ENCODE measurements at regions not wholly inside any gene's neighbourhood (a gene's known extent, or its start where the extent isn't known, plus 50 kb on each side); places are given as distances from the start of the nearest gene placed in this dataset.

- DNase-seq, result no peak
- Mint-ChIP-seq H3K4me3 (no peak overlapping the region), H3K9me3 (peaks cover 8% of the 10 kb centered on the region), H3K4me1 (ENCODE audit: low read depth) (no peaks in the 10 kb centered on the region), H3K27ac (no peak overlapping the region), H3K36me3 (ENCODE audit: low read depth) (no peaks in the 10 kb centered on the region), H3K27me3 (no peaks in the 10 kb centered on the region)
Observed at GRCh38 chr9:28616310-28616709, 1043.0 kb upstream of the C9orf72 start.

- peaks cover 6% of the 10 kb centered on the region for H3K9me3 Mint-ChIP-seq
- no peak for DNase-seq
- no peaks in the 10 kb centered on the region for H3K27me3 Mint-ChIP-seq
- no peak overlapping the region for H3K27ac Mint-ChIP-seq
- H3K36me3 Mint-ChIP-seq (ENCODE audit: low read depth), result no peaks in the 10 kb centered on the region
- H3K4me3 Mint-ChIP-seq, result no peak overlapping the region
- no peaks in the 10 kb centered on the region for H3K4me1 Mint-ChIP-seq (ENCODE audit: low read depth)
Observed at GRCh38 chr9:28620011-28620410, 1046.7 kb upstream of the C9orf72 start.

- Mint-ChIP-seq H3K27ac (no peak overlapping the region), H3K4me3 (no peak overlapping the region), H3K9me3 (peaks cover 9% of the 10 kb centered on the region), H3K36me3 (ENCODE audit: low read depth) (no peaks in the 10 kb centered on the region), H3K4me1 (ENCODE audit: low read depth) (no peaks in the 10 kb centered on the region), H3K27me3 (no peaks in the 10 kb centered on the region)
- no peak for DNase-seq
Observed at GRCh38 chr9:28620661-28621060, 1047.4 kb upstream of the C9orf72 start.

- Mint-ChIP-seq H3K4me3 (no peak overlapping the region), H3K4me1 (ENCODE audit: low read depth) (no peaks in the 10 kb centered on the region), H3K9me3 (peaks cover 4% of the 10 kb centered on the region), H3K27ac (no peak overlapping the region), H3K36me3 (ENCODE audit: low read depth) (no peaks in the 10 kb centered on the region), H3K27me3 (no peaks in the 10 kb centered on the region)
- DNase-seq, result no peak
Observed at GRCh38 chr9:28624771-28625170, 1051.5 kb upstream of the C9orf72 start.

- peaks cover 6% of the 10 kb centered on the region for H3K9me3 Mint-ChIP-seq
- H3K36me3 Mint-ChIP-seq (ENCODE audit: low read depth), result no peaks in the 10 kb centered on the region
- no peak for DNase-seq
Observed at GRCh38 chr9:28628031-28628430, 1054.8 kb upstream of the C9orf72 start.

GRCh38 chr9:28648723-28649122 is 1075.4 kb upstream of the C9orf72 start:
- no peak overlapping the region for H3K4me3 Mint-ChIP-seq
- no peak overlapping the region for H3K27ac Mint-ChIP-seq
- no peaks in the 10 kb centered on the region for H3K27me3 Mint-ChIP-seq
- no peak for DNase-seq
- H3K36me3 Mint-ChIP-seq (ENCODE audit: low read depth), result no peaks in the 10 kb centered on the region
- H3K9me3 Mint-ChIP-seq, result peaks cover 5% of the 10 kb centered on the region
- H3K4me1 Mint-ChIP-seq (ENCODE audit: low read depth), result no peaks in the 10 kb centered on the region

More at GRCh38 chr9:28628031-28628430, 1054.8 kb upstream of the C9orf72 start:
- H3K27me3 Mint-ChIP-seq, result no peaks in the 10 kb centered on the region
- no peak overlapping the region for H3K27ac Mint-ChIP-seq
- H3K4me1 Mint-ChIP-seq (ENCODE audit: low read depth), result no peaks in the 10 kb centered on the region
- H3K4me3 Mint-ChIP-seq, result no peak overlapping the region

- no peak for DNase-seq
- Mint-ChIP-seq H3K9me3 (no peaks in the 10 kb centered on the region), H3K4me3 (no peak overlapping the region), H3K36me3 (ENCODE audit: low read depth) (no peaks in the 10 kb centered on the region), H3K27me3 (no peaks in the 10 kb centered on the region), H3K4me1 (ENCODE audit: low read depth) (no peaks in the 10 kb centered on the region), H3K27ac (no peak overlapping the region)
Observed at GRCh38 chr9:28650327-28650726, 1077.0 kb upstream of the C9orf72 start.

GRCh38 chr9:28651050-28651722 is 1077.9 kb upstream of the C9orf72 start:
- Mint-ChIP-seq H3K9me3 (peaks cover 3% of the 10 kb centered on the region), H3K4me3 (no peak overlapping the region), H3K27me3 (no peaks in the 10 kb centered on the region), H3K4me1 (ENCODE audit: low read depth) (no peaks in the 10 kb centered on the region), H3K36me3 (ENCODE audit: low read depth) (no peaks in the 10 kb centered on the region), H3K27ac (no peak overlapping the region)
- no peak for DNase-seq

- DNase-seq, result no peak
- no peaks in the 10 kb centered on the region for H3K36me3 Mint-ChIP-seq (ENCODE audit: low read depth)
- H3K9me3 Mint-ChIP-seq, result peaks cover 3% of the 10 kb centered on the region
- no peaks in the 10 kb centered on the region for H3K27me3 Mint-ChIP-seq
- no peak overlapping the region for H3K27ac Mint-ChIP-seq
- no peaks in the 10 kb centered on the region for H3K4me1 Mint-ChIP-seq (ENCODE audit: low read depth)
- no peak overlapping the region for H3K4me3 Mint-ChIP-seq
Observed at GRCh38 chr9:28653216-28653615, 1079.9 kb upstream of the C9orf72 start.

GRCh38 chr9:28656727-28657126 is 1083.4 kb upstream of the C9orf72 start:
- no peak overlapping the region for H3K27ac Mint-ChIP-seq
- peaks cover 3% of the 10 kb centered on the region for H3K9me3 Mint-ChIP-seq
- H3K4me3 Mint-ChIP-seq, result no peak overlapping the region
- no peaks in the 10 kb centered on the region for H3K36me3 Mint-ChIP-seq (ENCODE audit: low read depth)
- no peaks in the 10 kb centered on the region for H3K27me3 Mint-ChIP-seq
- DNase-seq, result no peak
- H3K4me1 Mint-ChIP-seq (ENCODE audit: low read depth), result no peaks in the 10 kb centered on the region

GRCh38 chr9:28661853-28662252 is 1088.6 kb upstream of the C9orf72 start:
- H3K27me3 Mint-ChIP-seq, result no peaks in the 10 kb centered on the region
- H3K4me1 Mint-ChIP-seq (ENCODE audit: low read depth), result no peaks in the 10 kb centered on the region
- DNase-seq, result no peak
- no peaks in the 10 kb centered on the region for H3K36me3 Mint-ChIP-seq (ENCODE audit: low read depth)
- H3K4me3 Mint-ChIP-seq, result no peak overlapping the region
- H3K27ac Mint-ChIP-seq, result no peak overlapping the region
- H3K9me3 Mint-ChIP-seq, result peaks cover 6% of the 10 kb centered on the region

GRCh38 chr9:28662675-28663074 is 1089.4 kb upstream of the C9orf72 start:
- H3K9me3 Mint-ChIP-seq, result peaks cover 8% of the 10 kb centered on the region
- no peaks in the 10 kb centered on the region for H3K4me1 Mint-ChIP-seq (ENCODE audit: low read depth)
- no peak for DNase-seq
- H3K27ac Mint-ChIP-seq, result no peak overlapping the region
- no peak overlapping the region for H3K4me3 Mint-ChIP-seq
- H3K36me3 Mint-ChIP-seq (ENCODE audit: low read depth), result no peaks in the 10 kb centered on the region
- no peaks in the 10 kb centered on the region for H3K27me3 Mint-ChIP-seq

GRCh38 chr9:28668158-28668557 is 1094.9 kb upstream of the C9orf72 start:
- Mint-ChIP-seq H3K27ac (no peak overlapping the region), H3K4me3 (no peak overlapping the region), H3K4me1 (ENCODE audit: low read depth) (no peaks in the 10 kb centered on the region), H3K27me3 (no peaks in the 10 kb centered on the region), H3K36me3 (ENCODE audit: low read depth) (no peaks in the 10 kb centered on the region), H3K9me3 (peaks cover 9% of the 10 kb centered on the region)
- no peak for DNase-seq

- Mint-ChIP-seq H3K27me3 (no peaks in the 10 kb centered on the region), H3K4me3 (no peak overlapping the region), H3K9me3 (peaks cover 7% of the 10 kb centered on the region), H3K27ac (no peak overlapping the region), H3K36me3 (ENCODE audit: low read depth) (no peaks in the 10 kb centered on the region), H3K4me1 (ENCODE audit: low read depth) (no peaks in the 10 kb centered on the region)
- DNase-seq, result no peak
Observed at GRCh38 chr9:28671000-28671399, 1097.7 kb upstream of the C9orf72 start.

- Mint-ChIP-seq H3K4me1 (ENCODE audit: low read depth) (no peaks in the 10 kb centered on the region), H3K36me3 (ENCODE audit: low read depth) (no peaks in the 10 kb centered on the region), H3K4me3 (no peak overlapping the region), H3K27ac (no peak overlapping the region), H3K27me3 (no peaks in the 10 kb centered on the region), H3K9me3 (peaks cover 3% of the 10 kb centered on the region)
- DNase-seq, result no peak
Observed at GRCh38 chr9:28678097-28678496, 1104.8 kb upstream of the C9orf72 start.

GRCh38 chr9:28688172-28688571 is 1114.9 kb upstream of the C9orf72 start:
- no peaks in the 10 kb centered on the region for H3K4me1 Mint-ChIP-seq (ENCODE audit: low read depth)
- no peak overlapping the region for H3K4me3 Mint-ChIP-seq
- no peak overlapping the region for H3K27ac Mint-ChIP-seq
- no peaks in the 10 kb centered on the region for H3K36me3 Mint-ChIP-seq (ENCODE audit: low read depth)
- no peaks in the 10 kb centered on the region for H3K27me3 Mint-ChIP-seq
- no peak for DNase-seq
- H3K9me3 Mint-ChIP-seq, result peaks cover 22% of the 10 kb centered on the region

Data from activated T-cell treated with anti-CD3 and anti-CD28 coated beads, Interleukin-2, amount 50 U/mL, for 24 hours (primary cell).